ENCODE measurements at regions not wholly inside any gene's neighbourhood (a gene's known extent, or its start where the extent isn't known, plus 50 kb on each side); places are given as distances from the start of the nearest gene placed in this dataset.
A peak's percentile ranks its signal among the peaks of the same experiment; 100 is the strongest.

GRCh38 chr9:115864581-115864980 lies 289.0 kb upstream of the PAPPA start:
- no peak for DNase-seq (ENCODE audit: low read depth)
- no peak overlapping the region for H3K4me3 ChIP-seq (ENCODE audit: low read length)
- no peak for TF ChIP-seq CTCF (conservative IDR thresholded peaks at IDR 0.05; ENCODE audit: low read length)

GRCh38 chr9:115867326-115867725 lies 286.3 kb upstream of the PAPPA start:
- TF ChIP-seq CTCF (conservative IDR thresholded peaks at IDR 0.05; ENCODE audit: low read length), result no peak
- DNase-seq (ENCODE audit: low read depth), result no peak
- H3K4me3 ChIP-seq (ENCODE audit: low read length), result no peak overlapping the region

- H3K4me3 ChIP-seq (ENCODE audit: low read length), result no peak overlapping the region
- peak; percentile 25 for DNase-seq (ENCODE audit: low read depth)
- no peak for TF ChIP-seq CTCF (conservative IDR thresholded peaks at IDR 0.05; ENCODE audit: low read length)
Observed at GRCh38 chr9:115877852-115878438, 275.6 kb upstream of the PAPPA start.

GRCh38 chr9:115879451-115879850 lies 274.1 kb upstream of the PAPPA start:
- TF ChIP-seq CTCF (conservative IDR thresholded peaks at IDR 0.05; ENCODE audit: low read length), result no peak
- no peak overlapping the region for H3K4me3 ChIP-seq (ENCODE audit: low read length)
- DNase-seq (ENCODE audit: low read depth), result no peak

GRCh38 chr9:115880221-115880885 lies 273.2 kb upstream of the PAPPA start:
- peak; percentile 24 for DNase-seq (ENCODE audit: low read depth)
- TF ChIP-seq CTCF (conservative IDR thresholded peaks at IDR 0.05; ENCODE audit: low read length), result no peak
- H3K4me3 ChIP-seq (ENCODE audit: low read length), result no peak overlapping the region

GRCh38 chr9:115882911-115883310 lies 270.7 kb upstream of the PAPPA start:
- H3K4me3 ChIP-seq (ENCODE audit: low read length), result no peak overlapping the region
- DNase-seq (ENCODE audit: low read depth), result peak; percentile 90
- TF ChIP-seq CTCF (conservative IDR thresholded peaks at IDR 0.05; ENCODE audit: low read length), result peak; percentile 25

Measured in AG10803 (cell line).